K562 (cell line): ENCODE measurements at regions not wholly inside any gene's neighbourhood (a gene's known extent, or its start where the extent isn't known, plus 50 kb on each side); places are given as distances from the start of the nearest gene placed in this dataset.

Experiments used
- ATAC-seq: fragments of 200-7000 bp; cut with Tn5 transposase; 3 replicates; pipeline ENCODE4 v1.9.1; 2020; ENCODE audit warnings: moderate library complexity
- BruUV-seq: library from RNA; stranded (reverse); fragments of 400-500 nt; replicated peaks from 2 replicates; lab custom pipeline; 2021; lab: Mats Ljungman, UMichigan
- CTCF ChIA-PET: fragments of 300-600 bp; formaldehyde crosslinking; extraction: SDS; loops from one replicate; lab custom pipeline; 2021; ENCODE audit warnings: low intra/inter-chr PET ratio; lab: Yijun Ruan, JAX
- POLR2A ChIA-PET: fragments of 300-600, 350-650 bp; sonication (Branson Sonifier 250); formaldehyde crosslinking; extraction: SDS; loops from one replicate; lab custom pipeline; 2021; ENCODE audit warnings: antibody characterized with exemption, inconsistent platforms; lab: Yijun Ruan, JAX
- DNase-seq, 4 experiments: peaks; one replicate each; pipeline versions ENCODE4 v3.0.0 to v3.0.0-alpha.2; 2011 to 2018; ENCODE audit warnings: low spot score in 3 of 4, mixed read lengths in 3 of 4; ENCODE audit errors: extremely low read depth in 1 of 4
- FAIRE-seq: peaks from 2 replicates; lab custom pipeline; 2011; peaks lifted over from hg19 to GRCh38; lab: Jason Lieb, UNC
- H2AFZ ChIP-seq: 2 replicates; pipeline ENCODE4 v1.6.0; 2011; ENCODE audit warnings: low read depth, low read length, control low read depth, inconsistent platforms
- H3K27ac ChIP-seq: fragments of 200-600 bp; 3 replicates; pipeline ENCODE4 v1.8.0; 2011; ENCODE audit warnings: low read depth, mild to moderate bottlenecking, control low read depth, inconsistent platforms, low read length, moderate library complexity, mixed read lengths; ENCODE audit errors: extremely low read depth
- H3K27me3 ChIP-seq, 2 experiments: fragments of 300-600 bp in 1 of 2; 2 replicates in 1 of 2; 3 replicates in 1 of 2; pipeline versions ENCODE4 v1.6.0 to v1.8.0; 2011; ENCODE audit warnings: inconsistent platforms in 2 of 2, low read length in 2 of 2, mild to moderate bottlenecking in 1 of 2, mixed read lengths in 1 of 2, moderate library complexity in 1 of 2; ENCODE audit not compliant: control insufficient read depth in 2 of 2, insufficient read depth in 2 of 2
- H3K36me3 ChIP-seq: fragments of 300-600 bp; 3 replicates; pipeline ENCODE4 v1.8.0; 2011; ENCODE audit warnings: mild to moderate bottlenecking, low read length, inconsistent platforms; ENCODE audit not compliant: control insufficient read depth, insufficient read depth
- H3K4me1 ChIP-seq, 2 experiments: fragments of 200-600 bp in 1 of 2; replicated peaks in 1 of 2; 2 replicates in 1 of 2; 3 replicates in 1 of 2; pipeline versions ENCODE4 v1.5.1 to v1.8.0; 2011; ENCODE audit warnings: inconsistent platforms in 2 of 2, low read length in 2 of 2, mild to moderate bottlenecking in 1 of 2, mixed read lengths in 1 of 2, moderate library complexity in 1 of 2; ENCODE audit not compliant: control insufficient read depth in 2 of 2, insufficient read depth in 2 of 2
- H3K4me2 ChIP-seq: 2 replicates; pipeline ENCODE4 v1.6.1; 2011; ENCODE audit warnings: low read length, control low read depth, inconsistent platforms, mixed read lengths; ENCODE audit not compliant: insufficient read depth
- H3K4me3 ChIP-seq: fragments of 200-600 bp; sonication (generic), shearing (Covaris generic); 2 replicates; pipeline ENCODE4 v1.5.1; 2016; ENCODE audit warnings: control low read depth, inconsistent platforms
- H3K79me2 ChIP-seq: fragments of 200-600 bp; 3 replicates; pipeline ENCODE4 v1.8.0; 2011; ENCODE audit warnings: low read length, inconsistent platforms; ENCODE audit not compliant: control insufficient read depth, insufficient read depth
- H3K9ac ChIP-seq, 2 experiments: 2 replicates each; pipeline versions ENCODE4 v1.6.0 to v1.6.1; 2011; ENCODE audit warnings: low read depth in 2 of 2, low read length in 2 of 2, control low read depth in 1 of 2, inconsistent platforms in 1 of 2, mild to moderate bottlenecking in 1 of 2, mixed read lengths in 1 of 2; ENCODE audit not compliant: insufficient read depth in 1 of 2
- H3K9me1 ChIP-seq: one replicate; pipeline ENCODE4 v1.6.0; 2011; ENCODE audit warnings: inconsistent platforms, mild to moderate bottlenecking, low read length, moderate library complexity; ENCODE audit not compliant: control insufficient read depth, insufficient read depth
- H3K9me3 ChIP-seq: replicated peaks from 2 replicates; pipeline ENCODE4 v1.5.1; 2011; ENCODE audit warnings: low read depth, low read length, inconsistent platforms; ENCODE audit not compliant: control insufficient read depth, insufficient read depth
- H4K20me1 ChIP-seq: replicated peaks from 2 replicates; pipeline ENCODE4 v1.6.1; 2011; ENCODE audit warnings: low read length, inconsistent platforms, mixed read lengths; ENCODE audit not compliant: control insufficient read depth, insufficient read depth
- CTCF ChIP-seq, 3 experiments: IDR thresholded peaks in 2 of 3; conservative IDR thresholded peaks in 1 of 3; 2 replicates each; pipeline ENCODE4 v1.5.1; 2011 to 2012; ENCODE audit warnings: low read length in 3 of 3, mild to moderate bottlenecking in 3 of 3, control low read depth in 2 of 3, improper control_type of control experiment in 1 of 3, inconsistent platforms in 1 of 3, low read depth in 1 of 3, mixed read lengths in 1 of 3, moderate library complexity in 1 of 3; ENCODE audit not compliant: insufficient read depth in 2 of 3
- EGR1 ChIP-seq: fragments of 450-650 bp; conservative IDR thresholded peaks from 2 replicates; pipeline ENCODE4 v1.6.1; 2017; ENCODE audit warnings: mild to moderate bottlenecking
- TCF7 ChIP-seq: sonication (generic); IDR thresholded peaks from 2 replicates; pipeline ENCODE4 v1.6.1; 2016; ENCODE audit warnings: antibody characterized with exemption, borderline replicate concordance
- TSHZ1 ChIP-seq: fragments of 250-450 bp; sonication (Bioruptor Pico); IDR thresholded peaks from 2 replicates; pipeline ENCODE4 v1.4.0; 2020; ENCODE audit warnings: mild to moderate bottlenecking, moderate library complexity
- ZFP36 ChIP-seq: fragments of 150-350 bp; IDR thresholded peaks from 2 replicates; pipeline ENCODE4 v1.6.1; 2018; ENCODE audit warnings: low read length, low read depth; ENCODE audit not compliant: partially characterized antibody
- ZNF77 ChIP-seq: fragments of 250-450 bp; sonication (Bioruptor Pico); IDR thresholded peaks from 2 replicates; pipeline ENCODE4 v1.5.0; 2020
- WGBS: fragments of 100-300 bp; shearing (Covaris generic); methylation state at CpG from one replicate; pipeline ENCODE4 v1.1.6; 2016; ENCODE audit warnings: low coverage, mixed read lengths; ENCODE audit not compliant: insufficient coverage; ENCODE audit errors: missing lambda C conversion rate; 5-methylcytosine and 5-hydroxymethylcytosine counted together
- in situ Hi-C: fragments of 300-500 bp; cut with MboI; formaldehyde crosslinking; loops from 4 replicates; pipeline ENCODE4 v1.15.0; 2018; ENCODE audit warnings: inconsistent platforms, mixed read lengths
- intact Hi-C: fragments of 100-400 bp; cut with micrococcal nuclease; formaldehyde crosslinking; loops from 2 replicates; pipeline ENCODE4 v1.14.2; 2022

GRCh38 chr16:85394456-85395206, 218.5 kb upstream of the GSE1 start:
- intact Hi-C loops = loop anchor here (5.0 kb wide), 1 partner anchor 77 kb away; no protein-coding TSS in a partner anchor
- no peak overlapping the region for H3K27ac ChIP-seq
- 86% methylated on average over 21 of the region's 21 CpGs for WGBS
- FAIRE-seq = no peak
- ChIA-PET POLR2A (interaction anchor here (0.8 kb wide), 1 partner anchor 12 kb away, joined by 4 read pairs; no protein-coding TSS in a partner anchor), CTCF (interaction anchor here (0.9 to 1.6 kb wide), 2 partner anchors 22 to 323 kb away, joined by 3 to 5 read pairs; no protein-coding TSS in a partner anchor)
- H4K20me1 ChIP-seq = no peaks in the 10 kb centered on the region
- peak overlapping the region in 1 of 2 experiments; percentile 70; a peak in 2 of 4 replicates for H3K9ac ChIP-seq
- no peak overlapping the region for H2AFZ ChIP-seq
- BruUV-seq = no TSS peak
- TF ChIP-seq CTCF (IDR thresholded peaks at IDR 0.05 in 2 of 3, conservative IDR thresholded peaks at IDR 0.05 in 1 of 3; ENCODE audit: insufficient read depth in 2 of 3, low read depth in 1 of 3, low read length in 3 of 3) (0 out of 6 replicates have a peak, but pooled peaks of 1 of the 3 experiments have one; percentile 12), TCF7 (no peak), ZFP36 (peak; percentile 93), ZNF77 (no peak), EGR1 (0 out of 2 replicates have a peak, but pooled peaks have one; percentile 34), TSHZ1 (CRISPR knock-in tag) (no peak)
- in situ Hi-C loops = no loop called here
- H3K36me3 ChIP-seq = no peaks in the 10 kb centered on the region
- H3K79me2 ChIP-seq = no peaks in the 10 kb centered on the region; the same call in 2 of the 3 replicates
- H3K4me1 ChIP-seq = peaks cover 48 to 80% of the 10 kb centered on the region in 2 experiments
- DNase-seq = no peak
- no peak overlapping the region for H3K4me2 ChIP-seq
- H3K9me1 ChIP-seq = no peaks in the 10 kb centered on the region
- H3K4me3 ChIP-seq = no peak overlapping the region
- no peaks in the 10 kb centered on the region for H3K9me3 ChIP-seq
- H3K27me3 ChIP-seq = no peaks in the 10 kb centered on the region
- no peak for ATAC-seq
